ENCODE measurements at regions not wholly inside any gene's neighbourhood (a gene's known extent, or its start where the extent isn't known, plus 50 kb on each side); places are given as distances from the start of the nearest gene placed in this dataset.
"Not testable (repeated sequence)": the region's sequence is repeated elsewhere in the genome, so short reads cannot be mapped to it uniquely, and the experiment has no call there.

DNA sequence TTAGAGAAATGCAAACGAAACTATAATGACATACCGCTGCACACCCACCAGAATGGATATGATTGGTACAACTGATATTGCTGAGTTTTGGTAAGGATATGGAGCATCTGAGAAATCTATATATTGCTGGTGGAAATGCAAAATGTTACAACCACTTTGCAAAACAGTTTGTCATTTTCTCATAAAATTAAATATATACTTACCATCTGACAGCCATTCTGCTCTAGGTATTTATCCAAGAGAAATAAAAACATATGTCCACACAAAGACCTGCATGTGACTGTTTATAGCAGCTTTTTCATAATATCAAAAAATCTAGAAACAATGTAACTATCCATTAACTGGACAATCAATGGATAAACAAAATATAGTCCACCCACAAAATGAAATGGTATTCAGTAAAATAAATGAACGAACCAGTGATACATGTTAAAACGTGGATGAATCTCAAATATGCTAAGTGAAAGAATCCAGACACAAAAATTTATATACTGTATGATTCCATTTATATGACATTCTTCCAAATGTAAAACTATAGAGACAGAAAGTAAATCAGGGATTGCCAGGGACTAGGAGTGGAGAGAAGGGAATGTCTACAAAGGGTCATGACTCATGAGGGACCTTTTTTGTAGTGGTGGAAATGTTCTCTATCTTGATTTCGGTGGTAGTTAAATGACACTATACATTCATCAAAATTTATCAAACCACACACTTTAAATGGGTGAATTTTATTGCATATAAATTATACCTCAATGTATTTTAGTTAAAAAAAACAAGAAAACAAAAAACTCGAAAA, 312.0 kb upstream of the GLI3 start:
- intact Hi-C loops (cut with DNase I), result no loop called here
- DNase-seq (ENCODE audit: low spot score) (no peak), ATAC-seq (no peak)

DNA sequence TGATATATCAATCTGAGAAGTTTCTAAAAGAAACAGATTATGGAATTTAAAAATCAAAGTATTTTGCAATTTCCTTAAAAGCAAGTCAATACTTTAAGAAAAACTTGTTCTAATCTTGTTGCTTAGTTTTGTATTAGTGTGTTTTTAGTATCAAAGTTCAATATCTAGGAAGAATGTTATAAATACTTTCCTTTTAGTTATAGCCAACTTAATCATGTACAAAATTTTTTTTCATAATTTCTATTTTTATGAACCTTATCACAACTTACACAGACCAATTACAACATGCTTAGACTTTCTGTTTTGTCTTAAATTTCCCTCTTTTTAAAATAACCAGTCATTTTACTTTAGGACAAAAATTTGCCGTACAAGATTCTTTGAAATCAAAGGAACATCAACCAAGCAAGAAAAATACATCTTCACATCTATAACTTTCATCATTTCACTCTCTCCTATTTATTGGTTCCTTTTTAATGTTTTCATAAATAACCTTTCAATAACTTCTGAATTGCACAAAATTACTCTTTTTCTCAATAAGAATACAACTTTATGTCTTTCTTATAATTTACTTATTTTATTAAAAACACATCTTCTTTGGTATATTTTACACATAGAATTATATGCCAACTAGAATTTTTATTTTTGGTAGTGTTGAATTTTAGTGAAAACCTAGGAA, 308.2 kb upstream of the GLI3 start:
- intact Hi-C loops (cut with DNase I), result no loop called here
- ATAC-seq, result no peak
- DNase-seq (ENCODE audit: low spot score), result no peak

DNA sequence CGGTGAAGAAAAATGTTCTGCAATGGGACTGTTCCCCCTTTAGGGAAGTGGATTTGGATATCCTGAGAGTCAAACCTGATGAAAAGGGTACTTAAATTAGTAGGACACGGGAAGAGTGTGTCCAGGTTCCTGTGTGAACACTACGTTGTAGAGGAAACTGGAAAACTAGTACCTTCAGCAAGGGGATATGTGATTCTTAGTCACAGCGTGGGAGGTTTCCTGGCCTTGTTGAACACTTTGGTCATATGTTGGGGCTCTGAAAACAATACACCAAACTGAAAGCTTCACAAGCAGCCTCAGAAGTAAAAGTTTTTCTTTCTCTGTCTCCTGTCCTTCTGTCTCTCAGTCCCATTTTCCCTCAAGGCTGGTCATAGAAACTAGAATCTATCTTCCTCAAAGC, 306.9 kb upstream of the GLI3 start:
- no peak for ATAC-seq
- intact Hi-C loops (cut with DNase I), result no loop called here
- DNase-seq (ENCODE audit: low spot score), result no peak

DNA sequence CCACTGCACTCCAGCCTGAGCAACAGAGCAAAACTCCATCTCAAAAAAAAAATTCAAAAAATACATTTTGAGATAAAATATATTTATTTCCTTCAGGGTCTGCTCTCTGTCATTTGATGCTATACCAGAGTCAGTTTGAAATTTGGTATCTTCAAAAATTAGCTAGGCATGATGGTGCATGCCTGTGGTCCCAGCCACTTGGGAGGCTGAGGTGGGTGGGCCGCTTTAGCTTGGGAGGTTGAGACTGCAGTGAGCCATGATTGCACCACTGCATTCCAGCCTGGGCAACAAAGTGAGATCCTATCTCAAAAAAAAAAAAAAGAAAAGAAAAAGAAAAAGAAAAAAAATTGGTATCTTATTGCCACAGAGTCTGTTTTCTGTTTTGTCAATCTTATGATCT, 305.4 kb upstream of the GLI3 start:
- DNase-seq (ENCODE audit: low spot score); intact Hi-C loops (cut with DNase I); ATAC-seq: not testable (repeated sequence)

DNA sequence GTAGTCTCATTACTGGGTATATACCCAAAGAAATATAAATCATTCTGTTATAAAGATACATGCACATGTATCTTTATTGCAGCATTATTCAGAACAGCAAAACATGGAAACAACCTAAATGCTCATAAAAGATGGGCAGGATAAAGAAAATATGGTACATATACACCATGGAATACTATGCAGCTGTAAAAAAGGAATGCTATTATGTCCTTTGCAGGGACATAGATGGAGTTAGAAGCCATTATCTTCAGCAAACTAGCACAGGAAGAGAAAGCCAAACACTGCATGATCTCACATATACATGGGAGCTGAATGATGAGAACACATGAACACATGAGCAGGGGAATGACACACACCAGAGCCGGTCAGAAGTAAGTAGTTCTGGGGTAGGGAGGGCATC, 297.4 kb upstream of the GLI3 start:
- intact Hi-C loops (cut with DNase I), result no loop called here
- ATAC-seq (no peak), DNase-seq (ENCODE audit: low spot score) (no peak)

DNA sequence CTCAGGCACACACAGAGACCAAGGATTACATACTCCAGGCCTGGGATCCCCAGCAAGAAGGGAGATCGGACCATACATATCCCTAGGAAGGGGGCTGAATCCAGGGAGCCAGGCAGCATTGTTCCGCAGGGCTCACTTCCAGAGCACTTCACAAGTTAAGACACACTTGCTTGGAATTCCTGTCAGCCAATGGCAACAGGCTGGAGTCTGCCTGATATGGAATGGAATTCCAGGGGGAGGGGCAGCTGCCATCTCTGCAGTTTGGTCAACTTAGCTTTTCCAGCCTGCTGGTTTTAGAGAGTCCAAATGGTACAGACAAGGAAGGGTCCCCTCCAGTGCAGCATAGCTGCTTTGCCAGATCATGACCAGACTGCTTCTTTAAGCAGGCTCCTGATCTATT, 290.0 kb upstream of the GLI3 start:
- intact Hi-C loops (cut with DNase I), result no loop called here
- DNase-seq (ENCODE audit: low spot score), result no peak
- no peak for ATAC-seq

DNA sequence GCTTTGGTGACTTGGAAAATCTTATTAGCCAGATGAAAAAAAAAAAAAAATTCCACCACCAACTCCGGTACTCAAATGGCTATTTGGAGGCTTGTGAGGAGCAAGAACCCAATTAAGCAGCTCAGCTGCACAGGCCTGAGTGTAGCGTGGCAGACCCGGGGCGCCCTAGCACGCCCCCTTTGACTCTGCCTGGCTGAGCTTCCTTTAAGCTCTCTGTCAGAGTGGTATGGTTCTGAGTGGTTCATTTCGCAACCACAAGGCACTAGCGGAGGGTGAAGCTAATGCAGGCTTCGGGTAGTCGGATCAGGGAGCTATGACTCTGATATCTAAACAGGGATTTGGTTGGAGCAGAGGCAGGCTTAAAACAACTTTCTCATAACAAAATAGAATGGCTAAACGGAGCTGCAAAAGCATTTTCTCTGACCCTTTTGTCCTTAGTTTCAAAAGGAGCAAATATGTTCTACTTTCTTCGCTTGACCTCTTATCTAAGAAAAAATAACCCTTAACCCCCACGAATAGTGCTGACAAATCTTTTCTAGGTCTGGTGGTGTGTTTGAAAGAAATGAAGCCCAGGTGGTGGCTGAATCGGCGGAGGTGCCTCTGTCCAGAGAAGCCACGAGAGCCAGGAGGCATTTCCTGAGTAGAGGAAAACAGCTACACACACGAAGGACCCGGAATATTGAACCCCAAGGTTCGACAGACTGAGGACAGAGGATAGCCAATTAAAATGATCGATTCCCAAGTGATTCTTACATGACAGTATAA, 285.4 kb upstream of the GLI3 start:
- peak; percentile 59 for DNase-seq (ENCODE audit: low spot score)
- intact Hi-C loops (cut with DNase I), result no loop called here
- ATAC-seq, result peak; percentile 90

DNA sequence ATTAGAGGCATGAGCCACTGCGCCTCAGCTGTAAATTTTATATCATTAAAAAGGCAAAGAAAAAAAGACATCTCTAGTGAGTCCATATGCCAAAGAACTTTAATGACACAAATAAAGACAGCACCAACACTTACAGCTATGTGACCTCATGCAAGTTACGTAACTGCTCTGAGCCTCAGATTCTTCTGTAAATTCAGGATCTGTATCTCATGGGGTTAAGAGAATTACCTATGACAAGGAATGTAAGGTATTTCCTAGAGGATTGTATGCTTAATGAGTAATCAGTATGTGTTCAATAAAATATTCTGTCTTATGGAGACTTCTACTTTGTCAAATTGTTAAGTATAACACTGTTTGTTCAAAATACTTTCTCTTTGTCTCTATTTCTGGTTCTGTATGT, 274.0 kb upstream of the GLI3 start:
- DNase-seq (ENCODE audit: low spot score), result no peak
- ATAC-seq, result no peak
- intact Hi-C loops (cut with DNase I), result no loop called here

DNA sequence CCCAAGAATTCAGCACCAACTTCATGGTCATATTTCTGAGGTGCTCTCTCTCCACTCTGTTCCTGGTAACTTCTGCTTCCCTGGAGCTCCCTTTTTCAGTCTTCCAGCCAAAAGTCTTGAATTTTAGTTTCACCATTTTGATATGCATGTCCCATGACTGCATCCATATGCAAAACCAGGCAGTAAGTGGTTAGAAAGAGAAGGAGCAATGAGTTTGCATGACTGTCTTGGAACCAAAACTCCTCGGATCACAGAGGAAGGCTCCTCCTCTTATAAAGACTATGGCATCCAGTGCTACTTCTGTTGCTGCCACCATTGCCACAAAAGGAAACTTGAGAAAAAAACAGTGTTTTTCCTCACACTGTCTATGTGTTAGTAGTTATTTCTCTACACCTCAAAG, 269.1 kb upstream of the GLI3 start:
- DNase-seq (ENCODE audit: low spot score) (no peak), ATAC-seq (no peak)
- intact Hi-C loops (cut with DNase I), result no loop called here

DNA sequence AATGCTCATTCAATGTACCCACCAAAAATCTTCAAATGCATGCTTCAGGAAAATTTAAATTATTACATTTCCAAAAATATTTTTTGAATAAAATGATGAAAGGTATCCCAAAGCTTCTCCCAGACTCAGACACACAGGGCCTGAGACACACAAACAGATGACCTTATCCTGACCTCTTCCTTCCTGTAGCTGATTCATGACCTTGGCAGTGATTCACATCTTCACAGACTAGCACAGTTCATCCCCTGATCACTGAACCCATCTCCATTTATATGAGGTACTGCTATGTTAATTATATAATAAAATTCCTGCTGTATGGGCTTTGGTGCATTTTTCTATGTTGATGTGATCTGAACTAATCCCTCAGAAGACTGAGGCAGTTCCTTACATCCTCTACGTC, 265.0 kb upstream of the GLI3 start:
- intact Hi-C loops (cut with DNase I), result loop anchor here (5.0 kb wide), 1 partner anchor 1975 kb away; no protein-coding TSS in a partner anchor
- DNase-seq (ENCODE audit: low spot score) (no peak), ATAC-seq (no peak)

DNA sequence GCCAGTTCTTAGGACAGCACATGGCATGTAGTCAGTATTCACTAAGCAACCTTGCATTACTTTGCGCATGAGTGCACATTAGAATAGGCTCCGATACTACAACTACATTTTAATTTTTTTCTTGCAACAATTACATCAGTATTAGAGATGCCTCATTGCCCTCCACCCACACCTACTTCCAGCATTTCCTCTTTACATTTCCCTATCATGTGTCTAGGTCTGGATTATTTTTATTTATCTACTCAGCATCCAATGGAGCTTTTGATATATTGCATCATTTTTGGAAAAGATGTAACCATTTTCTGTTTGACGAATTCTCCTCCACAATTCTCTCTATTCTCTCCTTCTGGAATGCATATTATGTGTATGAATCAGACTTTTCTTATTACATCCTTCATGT, 258.2 kb upstream of the GLI3 start:
- ATAC-seq, result no peak

DNA sequence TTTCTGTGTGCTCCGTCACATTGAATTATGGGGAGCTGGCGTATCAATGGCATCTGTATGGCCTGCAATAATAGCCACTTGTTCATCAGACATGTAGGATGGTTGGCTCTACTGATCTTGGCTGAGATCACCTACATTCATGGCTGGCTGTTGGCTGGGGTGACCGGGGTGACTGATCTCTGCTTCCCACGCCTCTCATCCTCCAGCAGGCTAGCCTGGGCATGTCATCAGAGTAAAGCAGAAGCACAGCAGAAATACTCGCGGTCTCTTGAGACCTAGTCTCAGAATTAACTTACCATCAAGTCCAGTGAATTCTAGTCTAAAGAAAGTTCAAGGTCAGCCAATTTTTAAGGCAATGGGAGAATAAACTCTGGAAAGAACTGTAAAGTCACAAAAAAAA, 257.7 kb upstream of the GLI3 start:
- DNase-seq (ENCODE audit: low spot score), result no peak
- ATAC-seq, result no peak
- intact Hi-C loops (cut with DNase I), result no loop called here

More for the DNA sequence above, 258.2 kb upstream of the GLI3 start:
- DNase-seq (ENCODE audit: low spot score), result no peak
- intact Hi-C loops (cut with DNase I), result no loop called here

DNA sequence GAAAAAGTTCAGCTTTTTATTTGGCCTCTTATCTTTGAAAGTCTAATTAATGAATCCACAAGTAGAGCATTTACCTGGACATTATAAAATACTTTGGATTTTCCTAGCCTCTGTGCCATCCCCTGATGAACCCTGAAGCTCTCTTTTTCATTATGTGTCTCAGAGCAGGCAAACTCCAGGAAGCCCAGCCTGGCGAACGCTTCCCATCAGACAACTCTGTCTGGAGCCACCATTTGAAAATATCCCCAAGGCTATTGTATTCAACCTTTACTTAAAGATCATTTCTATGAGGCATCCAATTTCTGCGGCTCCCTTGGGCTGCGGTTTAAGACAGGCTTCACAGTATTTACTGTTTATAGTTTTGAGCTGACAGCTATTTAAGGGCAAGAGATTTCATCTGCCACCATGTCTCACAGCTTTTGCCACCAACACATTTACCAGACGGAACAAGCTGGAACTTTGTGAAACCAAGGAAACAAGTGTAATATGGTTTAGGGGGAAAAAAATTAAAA, 257.2 kb upstream of the GLI3 start:
- DNase-seq (ENCODE audit: low spot score) (no peak), ATAC-seq (no peak)
- intact Hi-C loops (cut with DNase I), result no loop called here

DNA sequence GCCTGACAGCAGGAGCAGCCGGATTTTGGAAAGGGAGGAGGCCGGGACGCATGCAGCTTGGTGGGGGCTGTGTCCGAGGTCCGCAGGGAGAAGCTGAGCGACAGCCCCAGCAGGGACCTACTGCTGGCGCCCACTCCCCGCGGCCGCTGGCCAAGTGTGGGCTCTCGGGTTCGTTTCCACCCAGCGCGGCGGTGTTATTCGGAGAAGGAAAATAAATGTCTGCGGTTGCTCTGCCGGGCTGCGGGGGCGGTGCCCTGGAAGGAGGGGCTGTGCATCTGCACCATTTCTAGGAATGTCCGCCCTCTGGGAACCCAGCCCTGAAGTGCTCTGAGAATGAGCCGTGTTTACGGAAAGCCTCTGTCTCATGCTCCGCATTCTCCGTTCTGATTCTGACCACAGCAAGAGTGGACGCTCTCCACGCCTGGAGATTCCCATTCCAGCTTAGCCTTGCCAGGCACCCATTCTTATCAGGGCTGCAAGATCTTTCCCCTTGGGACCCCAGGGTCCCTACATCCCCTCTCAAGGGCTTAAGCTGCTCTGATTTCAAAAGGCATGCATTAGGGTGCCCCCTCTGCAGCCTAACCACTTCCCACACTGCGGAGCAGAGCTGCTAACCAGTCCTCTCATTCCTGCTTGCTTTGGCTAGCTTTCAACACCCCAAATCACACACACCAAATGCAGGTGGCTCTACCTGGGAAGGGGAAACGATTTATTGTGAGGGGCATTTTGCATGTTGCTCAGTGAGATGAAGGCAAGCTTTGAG, 256.6 kb upstream of the GLI3 start:
- ATAC-seq (peak; percentile 97), DNase-seq (ENCODE audit: low spot score) (peak; percentile 91)
- intact Hi-C loops (cut with DNase I), result no loop called here

DNA sequence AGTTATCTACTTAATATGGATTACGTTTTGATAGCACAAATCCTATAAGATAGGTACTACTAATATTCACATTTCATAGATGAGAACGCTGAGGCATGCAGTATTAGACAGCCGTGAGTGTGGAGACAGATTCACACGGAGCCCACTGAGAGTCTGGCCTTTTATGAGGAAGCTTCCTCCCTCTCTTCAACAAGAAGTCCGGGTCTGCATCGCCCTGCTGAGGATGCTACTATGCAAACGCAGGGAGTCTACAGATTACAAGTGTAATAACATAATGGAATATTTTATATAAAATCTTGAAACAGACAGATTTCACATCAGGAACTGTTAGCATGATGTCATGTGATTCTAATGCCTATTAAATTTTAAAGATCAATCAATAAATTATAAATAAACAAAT, 255.9 kb upstream of the GLI3 start:
- intact Hi-C loops (cut with DNase I), result no loop called here
- peak; percentile 58 for ATAC-seq
- DNase-seq (ENCODE audit: low spot score), result no peak

DNA sequence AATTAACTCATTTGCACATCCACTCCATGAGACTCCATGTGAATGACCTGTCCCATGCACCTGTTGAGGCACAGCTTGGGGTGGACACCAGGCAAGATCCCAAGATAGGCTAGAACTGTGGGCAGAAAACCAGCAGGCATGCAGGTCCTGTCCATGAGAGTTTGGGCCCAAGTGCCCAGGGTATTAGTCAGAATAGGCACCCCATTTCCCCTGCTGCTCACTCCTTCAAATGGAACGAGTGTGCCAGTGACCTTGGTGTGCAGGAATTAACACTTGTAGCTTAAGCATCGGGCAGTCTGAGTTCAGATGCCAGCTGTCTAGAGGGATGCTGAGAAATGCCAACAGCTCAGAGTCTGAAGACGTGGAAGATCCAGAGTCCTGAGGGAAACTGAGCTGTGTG, 254.1 kb upstream of the GLI3 start:
- ATAC-seq (no peak), DNase-seq (ENCODE audit: low spot score) (no peak)
- intact Hi-C loops (cut with DNase I), result no loop called here

DNA sequence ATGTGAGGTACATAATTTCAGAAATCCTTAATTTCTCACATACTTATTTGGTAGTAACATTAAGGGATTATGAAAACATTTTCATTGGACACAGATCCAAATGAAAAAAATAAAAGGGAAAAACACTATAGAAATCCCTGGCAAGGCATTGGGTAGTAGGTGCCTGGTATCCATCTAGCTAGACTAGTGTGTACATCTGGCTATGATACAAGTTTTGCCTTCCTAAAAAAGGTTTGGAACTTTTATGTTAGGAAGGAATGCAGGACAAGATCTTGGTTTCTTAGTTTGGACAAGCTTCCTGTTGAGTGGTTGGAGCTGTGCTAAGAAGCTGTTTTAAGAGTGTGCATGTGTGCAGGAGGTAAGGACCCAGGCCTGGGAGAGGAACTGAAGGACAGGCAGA, 252.3 kb upstream of the GLI3 start:
- no peak for ATAC-seq
- no peak for DNase-seq (ENCODE audit: low spot score)
- intact Hi-C loops (cut with DNase I), result no loop called here

DNA sequence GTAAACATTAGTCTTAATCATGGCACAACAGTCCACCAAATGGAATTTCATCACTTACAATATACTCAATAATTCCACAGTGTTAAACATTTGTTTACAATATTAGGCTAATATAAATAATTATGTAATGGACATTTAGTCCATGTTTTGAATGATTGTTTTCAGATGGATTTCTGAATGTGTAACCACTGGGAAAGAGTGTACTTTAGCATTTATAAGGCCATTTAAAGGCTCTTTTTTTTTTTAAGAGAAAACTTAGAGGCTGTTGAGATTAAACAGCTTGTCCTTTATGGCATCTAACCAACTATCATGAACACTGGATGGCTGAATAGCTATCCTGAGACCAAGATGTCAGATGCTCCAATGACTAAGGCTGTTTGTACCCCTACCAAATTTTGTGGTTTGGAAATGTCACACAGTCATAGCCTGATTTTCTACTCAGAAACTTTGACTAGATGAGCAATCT, 248.3 kb upstream of the GLI3 start:
- DNase-seq (ENCODE audit: low spot score) (no peak), ATAC-seq (no peak)
- intact Hi-C loops (cut with DNase I), result no loop called here

DNA sequence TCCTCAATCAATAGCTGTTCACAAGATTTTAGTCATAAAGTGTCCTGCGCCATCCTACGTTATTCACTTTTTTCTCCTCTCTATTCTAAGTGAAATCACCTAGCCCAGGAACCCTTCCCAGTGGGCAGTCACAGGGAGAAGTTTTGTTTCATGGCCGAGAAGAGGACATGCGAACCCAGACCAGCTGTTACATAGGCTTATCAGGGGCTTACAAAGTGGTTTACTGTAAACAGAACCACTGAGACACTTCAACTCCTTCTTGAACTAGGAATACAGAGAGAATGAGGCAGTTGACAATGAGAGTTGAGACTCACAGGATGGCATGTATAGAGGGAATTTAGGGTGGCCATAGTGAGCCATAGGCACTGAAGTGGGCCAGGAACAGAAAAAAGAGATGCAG, 246.9 kb upstream of the GLI3 start:
- ATAC-seq (no peak), DNase-seq (ENCODE audit: low spot score) (no peak)
- intact Hi-C loops (cut with DNase I), result no loop called here

All from sciatic nerve (tissue), 2 donors.